Bone marrow (tissue), 2 donors: ENCODE measurements at regions not wholly inside any gene's neighbourhood (a gene's known extent, or its start where the extent isn't known, plus 50 kb on each side); places are given as distances from the start of the nearest gene placed in this dataset.

ENCODE experiments used
- DNase-seq, 2 donors: peaks; one replicate each; lab custom pipeline; 2025; lab: John Stamatoyannopoulos, UW

GRCh38 chr2:8139668-8140200 is 542.1 kb upstream of the ID2 start:
- peak in 1 of 2 donors; percentile 28 for DNase-seq

GRCh38 chr2:8141079-8141707 is 540.7 kb upstream of the ID2 start:
- DNase-seq: no peak

GRCh38 chr2:8141780-8142179 is 540.1 kb upstream of the ID2 start:
- DNase-seq: no peak

- no peak for DNase-seq
Measured at GRCh38 chr2:8142461-8142860, 539.4 kb upstream of the ID2 start.

GRCh38 chr2:8144131-8144631 is 537.7 kb upstream of the ID2 start:
- no peak for DNase-seq

- no peak for DNase-seq
Measured at GRCh38 chr2:8144785-8145184, 537.1 kb upstream of the ID2 start.

- DNase-seq: peak in 1 of 2 donors; percentile 77
Measured at GRCh38 chr2:8145375-8145774, 536.5 kb upstream of the ID2 start.

GRCh38 chr2:8146132-8147005 is 535.5 kb upstream of the ID2 start:
- no peak for DNase-seq

GRCh38 chr2:8148260-8149006 is 533.4 kb upstream of the ID2 start:
- no peak for DNase-seq

- DNase-seq: no peak
Measured at GRCh38 chr2:8149007-8149405, 532.9 kb upstream of the ID2 start.

GRCh38 chr2:8149985-8150539 is 531.8 kb upstream of the ID2 start:
- no peak for DNase-seq

- no peak for DNase-seq
Measured at GRCh38 chr2:8151888-8152287, 530.0 kb upstream of the ID2 start.

- DNase-seq: no peak
Measured at GRCh38 chr2:8152392-8153257, 529.2 kb upstream of the ID2 start.

- no peak for DNase-seq
Measured at GRCh38 chr2:8153258-8153718, 528.6 kb upstream of the ID2 start.

- DNase-seq: no peak
Measured at GRCh38 chr2:8154270-8154669, 527.6 kb upstream of the ID2 start.

GRCh38 chr2:8154936-8155335 is 526.9 kb upstream of the ID2 start:
- peak in 1 of 2 donors; percentile 17 for DNase-seq

GRCh38 chr2:8157621-8158430 is 524.0 kb upstream of the ID2 start:
- DNase-seq: no peak

GRCh38 chr2:8158711-8159110 is 523.1 kb upstream of the ID2 start:
- no peak for DNase-seq

GRCh38 chr2:8159211-8159965 is 522.5 kb upstream of the ID2 start:
- DNase-seq: no peak
